ENCODE measurements at regions not wholly inside any gene's neighbourhood (a gene's known extent, or its start where the extent isn't known, plus 50 kb on each side); places are given as distances from the start of the nearest gene placed in this dataset.

DNA sequence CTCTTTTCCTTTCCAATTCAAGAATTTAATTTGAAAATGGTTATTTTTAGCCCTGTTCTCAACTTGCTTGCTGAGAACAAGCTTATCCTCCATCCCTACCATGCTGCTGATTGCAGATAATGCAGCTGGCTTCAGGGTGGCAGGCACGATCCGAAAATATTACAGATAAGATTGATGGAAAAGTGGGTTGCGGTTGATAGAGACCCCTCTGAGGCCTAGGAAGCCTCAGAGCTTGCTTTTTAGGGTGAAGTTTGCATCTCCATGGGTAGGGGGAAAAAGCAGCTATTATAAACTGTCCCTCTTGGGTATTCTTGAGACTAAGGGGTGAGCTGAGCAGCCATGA lies 116.5 kb upstream of the GOT2 start:
- no peak for TF ChIP-seq EZH2phosphoT487 (conservative IDR thresholded peaks at IDR 0.05; ENCODE audit: low read length)
- TF ChIP-seq, protein P1, sequence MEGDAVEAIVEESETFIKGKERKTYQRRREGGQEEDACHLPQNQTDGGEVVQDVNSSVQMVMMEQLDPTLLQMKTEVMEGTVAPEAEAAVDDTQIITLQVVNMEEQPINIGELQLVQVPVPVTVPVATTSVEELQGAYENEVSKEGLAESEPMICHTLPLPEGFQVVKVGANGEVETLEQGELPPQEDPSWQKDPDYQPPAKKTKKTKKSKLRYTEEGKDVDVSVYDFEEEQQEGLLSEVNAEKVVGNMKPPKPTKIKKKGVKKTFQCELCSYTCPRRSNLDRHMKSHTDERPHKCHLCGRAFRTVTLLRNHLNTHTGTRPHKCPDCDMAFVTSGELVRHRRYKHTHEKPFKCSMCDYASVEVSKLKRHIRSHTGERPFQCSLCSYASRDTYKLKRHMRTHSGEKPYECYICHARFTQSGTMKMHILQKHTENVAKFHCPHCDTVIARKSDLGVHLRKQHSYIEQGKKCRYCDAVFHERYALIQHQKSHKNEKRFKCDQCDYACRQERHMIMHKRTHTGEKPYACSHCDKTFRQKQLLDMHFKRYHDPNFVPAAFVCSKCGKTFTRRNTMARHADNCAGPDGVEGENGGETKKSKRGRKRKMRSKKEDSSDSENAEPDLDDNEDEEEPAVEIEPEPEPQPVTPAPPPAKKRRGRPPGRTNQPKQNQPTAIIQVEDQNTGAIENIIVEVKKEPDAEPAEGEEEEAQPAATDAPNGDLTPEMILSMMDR (IDR thresholded peaks at IDR 0.05; ENCODE audit: insufficient read depth, low read length, poor library complexity, severe bottlenecking): no peak

Data from SU-DHL-6 (cell line).